Bronchial epithelial cell (primary cell): ENCODE measurements at regions not wholly inside any gene's neighbourhood (a gene's known extent, or its start where the extent isn't known, plus 50 kb on each side); places are given as distances from the start of the nearest gene placed in this dataset.

Experiments used
- DNase-seq: peaks from one replicate; pipeline ENCODE4 v3.0.0-alpha.2; 2010; ENCODE audit warnings: low read depth
- FAIRE-seq: peaks from 2 replicates; lab custom pipeline; 2011; peaks lifted over from hg19 to GRCh38; lab: Jason Lieb, UNC
- H3K27me3 ChIP-seq: 2 replicates; pipeline ENCODE4 v1.5.1; 2011; ENCODE audit warnings: low read length; ENCODE audit not compliant: control insufficient read depth, insufficient read depth
- H3K36me3 ChIP-seq: 2 replicates; pipeline ENCODE4 v1.5.1; 2011; ENCODE audit warnings: low read length; ENCODE audit not compliant: control insufficient read depth, insufficient read depth
- H3K4me3 ChIP-seq: 2 replicates; pipeline ENCODE4 v1.5.1; 2011; ENCODE audit warnings: mild to moderate bottlenecking, low read depth, low read length, control low read depth
- TF ChIP-seq, protein P1 (sequence below): IDR thresholded peaks from 2 replicates; pipeline ENCODE4 v1.5.1; 2011; ENCODE audit warnings: mild to moderate bottlenecking, moderate library complexity, low read length, control low read depth, inconsistent platforms; ENCODE audit not compliant: insufficient read depth, severe bottlenecking

- TF ChIP-seq, protein P1, sequence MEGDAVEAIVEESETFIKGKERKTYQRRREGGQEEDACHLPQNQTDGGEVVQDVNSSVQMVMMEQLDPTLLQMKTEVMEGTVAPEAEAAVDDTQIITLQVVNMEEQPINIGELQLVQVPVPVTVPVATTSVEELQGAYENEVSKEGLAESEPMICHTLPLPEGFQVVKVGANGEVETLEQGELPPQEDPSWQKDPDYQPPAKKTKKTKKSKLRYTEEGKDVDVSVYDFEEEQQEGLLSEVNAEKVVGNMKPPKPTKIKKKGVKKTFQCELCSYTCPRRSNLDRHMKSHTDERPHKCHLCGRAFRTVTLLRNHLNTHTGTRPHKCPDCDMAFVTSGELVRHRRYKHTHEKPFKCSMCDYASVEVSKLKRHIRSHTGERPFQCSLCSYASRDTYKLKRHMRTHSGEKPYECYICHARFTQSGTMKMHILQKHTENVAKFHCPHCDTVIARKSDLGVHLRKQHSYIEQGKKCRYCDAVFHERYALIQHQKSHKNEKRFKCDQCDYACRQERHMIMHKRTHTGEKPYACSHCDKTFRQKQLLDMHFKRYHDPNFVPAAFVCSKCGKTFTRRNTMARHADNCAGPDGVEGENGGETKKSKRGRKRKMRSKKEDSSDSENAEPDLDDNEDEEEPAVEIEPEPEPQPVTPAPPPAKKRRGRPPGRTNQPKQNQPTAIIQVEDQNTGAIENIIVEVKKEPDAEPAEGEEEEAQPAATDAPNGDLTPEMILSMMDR = no peak
- no peak for FAIRE-seq
Observed at GRCh38 chr7:35533902-35534301, 161.0 kb downstream of the HERPUD2 start.

GRCh38 chr7:35530124-35531109, 164.5 kb downstream of the HERPUD2 start:
- Histone ChIP-seq H3K27me3 (no peaks in the 10 kb centered on the region), H3K4me3 (no peak overlapping the region), H3K36me3 (no peaks in the 10 kb centered on the region)
- no peak for FAIRE-seq
- TF ChIP-seq, protein P1 = no peak
- DNase-seq = no peak

More at GRCh38 chr7:35533902-35534301, 161.0 kb downstream of the HERPUD2 start:
- Histone ChIP-seq H3K36me3 (no peaks in the 10 kb centered on the region), H3K27me3 (no peaks in the 10 kb centered on the region), H3K4me3 (no peak overlapping the region)
- DNase-seq = no peak

- Histone ChIP-seq H3K27me3 (no peaks in the 10 kb centered on the region), H3K4me3 (no peak overlapping the region), H3K36me3 (no peaks in the 10 kb centered on the region)
- FAIRE-seq (no peak), DNase-seq (no peak)
- TF ChIP-seq, protein P1 = no peak
Observed at GRCh38 chr7:35529713-35530112, 165.2 kb downstream of the HERPUD2 start.

GRCh38 chr7:35528381-35528977, 166.5 kb downstream of the HERPUD2 start:
- DNase-seq = no peak
- Histone ChIP-seq H3K36me3 (no peaks in the 10 kb centered on the region), H3K27me3 (no peaks in the 10 kb centered on the region), H3K4me3 (no peak overlapping the region)
- TF ChIP-seq, protein P1 = no peak
- FAIRE-seq = peak; percentile 60

GRCh38 chr7:35526645-35527044, 168.3 kb downstream of the HERPUD2 start:
- DNase-seq (no peak), FAIRE-seq (no peak)
- Histone ChIP-seq H3K4me3 (no peak overlapping the region), H3K27me3 (no peaks in the 10 kb centered on the region), H3K36me3 (no peaks in the 10 kb centered on the region)
- TF ChIP-seq, protein P1 = no peak
